NCI-H748 (cell line): ENCODE measurements at regions not wholly inside any gene's neighbourhood (a gene's known extent, or its start where the extent isn't known, plus 50 kb on each side); places are given as distances from the start of the nearest gene placed in this dataset.
"Not testable (repeated sequence)": the region's sequence is repeated elsewhere in the genome, so short reads cannot be mapped to it uniquely, and the experiment has no call there.

ENCODE experiments used
- DNase-seq: peaks from one replicate; lab custom pipeline; 2025; ENCODE audit not compliant: unreplicated experiment; lab: John Stamatoyannopoulos, UW

DNA sequence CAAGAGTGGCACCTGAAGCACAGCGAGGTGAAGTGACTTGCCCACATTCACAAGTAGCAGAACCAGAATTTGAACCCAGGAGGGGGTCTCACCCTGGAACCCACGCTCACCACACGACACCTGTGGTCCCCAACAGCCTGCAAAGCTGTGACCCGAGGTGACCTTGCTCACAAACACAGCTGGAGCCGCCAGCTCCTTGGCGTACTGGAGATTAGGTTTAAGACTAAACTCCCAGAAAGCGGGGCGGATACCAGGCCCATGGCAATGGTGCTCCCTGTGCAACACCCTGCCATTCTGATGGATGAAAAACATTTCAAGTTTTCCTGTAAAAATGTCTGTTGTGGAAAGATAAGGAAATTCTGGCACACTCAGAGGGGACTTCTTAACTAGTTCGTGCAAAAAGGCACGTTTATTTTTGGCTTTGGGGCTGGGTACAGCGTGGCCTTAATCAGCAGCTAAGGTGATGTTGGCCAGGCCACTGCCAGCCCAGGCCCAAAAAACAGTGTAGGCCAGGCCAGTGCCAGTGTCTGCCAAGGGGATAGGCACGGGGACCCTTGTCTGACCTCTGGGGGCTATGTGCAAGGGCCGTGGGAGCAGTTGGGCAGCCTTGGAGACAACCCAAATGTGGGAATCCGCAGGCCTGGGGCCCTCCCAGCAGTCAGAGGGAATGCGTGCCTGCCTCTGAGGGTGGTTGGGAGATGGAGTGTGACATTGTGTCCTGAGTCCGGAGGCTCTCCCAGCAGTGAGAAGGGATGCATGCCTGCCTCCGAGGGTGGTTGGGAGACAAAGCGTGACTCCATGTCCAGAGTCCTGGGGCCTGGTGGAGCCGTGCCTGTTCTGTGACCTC is 185.0 kb upstream of the HS6ST1 start:
- DNase-seq = no peak

GRCh38 chr2:128504246-128505149 is 185.8 kb upstream of the HS6ST1 start:
- DNase-seq = no peak

DNA sequence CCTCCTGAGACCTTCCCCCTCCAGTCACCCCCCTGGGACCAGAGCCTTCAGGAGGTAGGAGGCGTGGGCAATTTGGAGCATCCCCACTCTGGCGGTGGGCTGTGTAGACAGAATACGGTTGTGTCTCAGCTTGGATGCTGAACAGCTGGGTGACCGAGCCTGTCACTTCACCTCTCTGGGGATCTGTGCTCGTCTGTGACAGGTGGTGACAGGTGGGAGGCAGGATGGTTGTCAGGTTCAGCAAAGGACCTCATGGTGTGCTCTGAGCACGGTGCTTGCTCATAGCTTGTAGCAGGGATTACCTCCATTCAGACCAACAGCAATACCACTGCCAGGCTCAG is 186.5 kb upstream of the HS6ST1 start:
- DNase-seq = no peak

- DNase-seq = no peak
Observed at GRCh38 chr2:128505575-128506526, 187.2 kb upstream of the HS6ST1 start.

DNA sequence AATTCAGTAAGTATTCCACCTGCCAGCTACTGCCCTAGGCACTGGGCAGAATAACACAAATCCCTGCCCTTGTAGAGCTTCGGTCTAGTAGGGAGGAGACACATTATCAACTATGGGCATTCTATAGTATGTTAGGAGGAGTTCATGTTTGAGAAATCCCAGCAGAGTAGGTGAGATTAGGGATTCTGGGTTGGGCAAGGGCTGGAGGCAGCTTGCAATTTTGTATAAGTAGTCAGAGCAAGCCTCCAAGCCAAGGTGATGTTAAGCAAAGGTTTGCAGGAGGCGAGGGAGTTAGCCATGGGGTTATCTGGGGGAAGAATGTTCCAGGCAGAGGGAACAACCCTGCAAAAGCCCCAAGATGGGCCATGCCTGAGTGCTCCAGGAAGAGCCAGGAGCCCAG is 187.9 kb upstream of the HS6ST1 start:
- no peak for DNase-seq

DNA sequence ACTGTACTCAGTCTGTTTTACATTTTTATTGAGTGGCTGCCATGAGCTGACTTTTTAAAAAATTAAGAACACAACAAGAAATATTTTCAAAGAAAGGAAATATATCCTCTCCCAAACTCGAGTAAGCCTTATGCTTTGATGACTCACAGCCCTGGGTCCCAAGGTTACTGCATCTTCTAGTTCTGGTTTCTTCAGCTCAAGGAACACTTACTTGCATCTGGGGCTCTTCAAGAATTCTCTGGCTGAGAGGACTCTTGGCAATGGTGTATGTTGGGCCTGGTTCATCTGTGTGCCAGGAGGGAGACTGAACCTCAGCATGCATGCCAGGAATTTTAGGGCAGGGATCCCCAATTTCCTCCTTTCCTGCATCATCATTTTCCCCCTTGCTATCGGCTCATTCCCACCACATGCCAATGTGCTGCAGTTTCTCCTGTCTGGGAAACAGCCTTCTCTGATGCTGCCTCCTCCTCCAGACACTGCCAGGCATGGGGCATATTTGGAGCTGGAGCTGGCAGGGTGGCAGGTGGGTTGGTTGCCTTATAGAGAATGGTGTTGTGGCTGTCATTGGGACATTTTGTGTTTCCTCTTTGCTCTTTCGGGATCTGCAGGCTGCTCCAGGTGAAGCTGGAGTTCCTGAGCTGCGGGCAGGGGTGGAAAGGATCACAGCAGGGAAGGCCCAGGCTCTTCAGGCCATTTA is 192.2 kb upstream of the HS6ST1 start:
- DNase-seq = no peak

DNA sequence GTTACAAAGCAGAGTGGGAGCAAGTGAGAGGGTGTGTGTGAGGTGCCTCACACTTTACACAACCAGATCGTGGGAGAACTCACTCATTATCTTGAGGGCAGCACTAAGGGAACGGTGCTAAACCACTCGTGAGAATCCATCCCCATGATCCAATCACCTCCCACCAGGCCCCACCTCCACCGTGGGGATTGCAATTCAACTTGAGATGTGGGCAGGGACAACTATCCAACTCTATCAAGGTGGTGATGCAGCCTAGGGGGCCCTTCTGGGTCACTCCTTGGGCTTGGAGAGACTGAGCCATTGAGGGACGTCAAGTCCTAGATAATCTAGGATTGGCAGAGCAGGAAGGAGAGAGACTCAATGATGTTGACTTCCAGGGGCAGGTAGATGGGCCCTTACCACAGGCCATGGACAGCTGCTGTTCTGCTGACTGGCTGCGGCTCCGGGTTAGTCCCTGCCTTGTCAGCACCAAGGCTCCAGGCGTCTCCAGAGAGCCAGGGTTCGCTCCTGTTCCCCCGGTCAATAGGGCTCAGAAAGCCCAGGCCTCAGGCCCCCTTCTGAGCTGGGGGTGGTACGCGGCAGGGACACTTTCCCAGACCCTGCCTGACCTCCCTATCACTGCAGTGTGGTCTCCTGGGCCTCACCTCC is 193.2 kb upstream of the HS6ST1 start:
- DNase-seq = no peak

- DNase-seq = no peak
Observed at GRCh38 chr2:128512379-128513115, 193.9 kb upstream of the HS6ST1 start.

DNA sequence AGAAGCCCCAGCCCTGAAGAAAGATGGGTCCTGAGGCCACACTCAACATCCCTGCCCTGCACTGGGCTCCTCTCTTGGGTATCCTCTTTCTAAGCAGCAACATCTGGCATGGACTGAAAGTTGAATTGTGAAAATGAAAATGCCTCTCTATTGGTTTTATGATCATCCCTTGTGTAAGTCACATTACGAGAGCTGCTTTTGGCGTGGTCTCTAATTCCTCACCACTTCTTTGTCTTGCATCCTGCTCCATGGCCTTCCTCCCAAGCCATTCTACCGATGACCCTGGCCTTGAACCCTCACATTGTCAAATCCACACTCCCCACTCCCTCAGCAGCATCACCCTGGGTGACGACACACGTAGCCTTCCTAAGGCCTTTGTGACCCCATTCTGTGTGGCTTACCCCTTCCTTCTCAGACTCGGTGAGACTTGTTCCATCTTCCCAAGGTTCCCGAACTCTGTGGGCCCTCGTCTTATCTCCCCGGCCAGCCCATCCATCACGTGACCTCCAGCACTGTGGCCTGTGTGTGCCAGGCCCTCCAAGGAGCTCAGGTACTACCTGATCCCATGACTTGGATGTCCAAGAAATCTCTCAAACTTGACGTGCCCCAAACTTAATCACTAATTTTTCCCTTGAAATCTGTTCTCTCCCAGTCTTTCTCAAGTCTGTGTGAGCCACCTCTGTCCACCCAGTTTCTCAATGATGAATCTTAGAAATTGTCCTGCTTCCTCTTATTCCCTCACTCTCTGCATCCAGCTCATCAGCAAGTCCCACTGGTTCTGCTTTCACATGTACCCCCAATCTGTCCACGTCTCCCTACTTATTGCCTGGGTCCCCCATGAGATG is 194.7 kb upstream of the HS6ST1 start:
- DNase-seq = no peak

DNA sequence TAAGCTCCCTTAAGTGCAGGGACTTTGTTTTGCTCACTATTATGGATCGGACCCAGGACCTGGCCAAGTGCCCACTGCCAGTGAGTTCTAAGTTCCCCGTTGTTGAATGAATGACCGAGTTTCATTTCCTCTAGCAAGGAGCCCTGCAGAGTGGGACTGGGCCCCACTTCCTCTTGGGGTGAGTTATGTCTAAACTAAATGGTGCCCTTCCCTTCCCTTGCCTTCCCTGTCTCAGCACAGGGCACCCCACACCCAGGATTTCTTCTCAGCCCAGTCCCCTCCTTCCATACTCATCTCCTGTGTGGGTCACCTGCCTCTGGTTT is 195.3 kb upstream of the HS6ST1 start:
- DNase-seq = no peak

- no peak for DNase-seq
Observed at GRCh38 chr2:128514555-128514955, 195.9 kb upstream of the HS6ST1 start.

DNA sequence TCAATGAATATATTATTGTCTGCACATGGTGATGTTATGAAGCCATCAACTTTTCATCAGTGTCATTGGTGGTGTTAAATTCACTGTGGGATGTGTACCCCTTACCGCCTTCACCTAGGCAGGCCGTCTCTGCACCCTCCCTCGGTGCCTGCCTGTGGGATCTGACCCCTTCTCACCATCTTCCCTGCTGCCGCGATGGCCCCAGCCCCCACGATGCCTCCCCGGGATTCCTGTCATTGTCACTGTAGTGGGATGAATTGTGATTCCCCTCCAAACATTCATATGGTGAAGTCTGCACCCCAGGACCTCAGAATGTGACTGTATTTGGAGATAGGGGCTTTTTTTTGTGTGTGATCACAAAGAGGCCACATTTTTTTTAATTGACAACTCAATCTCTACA is 198.3 kb upstream of the HS6ST1 start:
- no peak for DNase-seq

GRCh38 chr2:128519028-128519427 is 200.4 kb upstream of the HS6ST1 start:
- DNase-seq = not testable (repeated sequence)

GRCh38 chr2:128519517-128520215 is 201.0 kb upstream of the HS6ST1 start:
- no peak for DNase-seq

DNA sequence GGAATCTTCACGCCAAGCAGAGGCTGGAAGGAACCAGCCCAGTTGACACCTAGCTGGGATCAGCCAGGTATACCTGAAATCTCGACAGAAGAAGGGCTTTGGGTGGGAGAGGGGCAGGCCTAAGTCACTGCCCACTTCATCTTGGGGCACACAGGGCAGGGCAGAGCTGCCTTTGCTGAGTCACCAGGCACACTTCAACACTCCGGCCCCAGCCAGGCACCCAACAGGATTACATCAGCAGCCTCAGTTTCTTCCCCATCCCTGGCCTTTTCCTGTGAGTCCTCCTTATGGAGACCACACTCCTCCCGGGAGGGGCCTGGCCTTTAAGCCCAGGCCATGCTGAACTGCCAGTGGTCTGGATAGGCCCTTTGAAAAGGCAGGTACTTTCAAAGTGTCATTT is 201.7 kb upstream of the HS6ST1 start:
- no peak for DNase-seq

GRCh38 chr2:128520791-128521190 is 202.1 kb upstream of the HS6ST1 start:
- no peak for DNase-seq

GRCh38 chr2:128521482-128521881 is 202.8 kb upstream of the HS6ST1 start:
- DNase-seq = no peak

DNA sequence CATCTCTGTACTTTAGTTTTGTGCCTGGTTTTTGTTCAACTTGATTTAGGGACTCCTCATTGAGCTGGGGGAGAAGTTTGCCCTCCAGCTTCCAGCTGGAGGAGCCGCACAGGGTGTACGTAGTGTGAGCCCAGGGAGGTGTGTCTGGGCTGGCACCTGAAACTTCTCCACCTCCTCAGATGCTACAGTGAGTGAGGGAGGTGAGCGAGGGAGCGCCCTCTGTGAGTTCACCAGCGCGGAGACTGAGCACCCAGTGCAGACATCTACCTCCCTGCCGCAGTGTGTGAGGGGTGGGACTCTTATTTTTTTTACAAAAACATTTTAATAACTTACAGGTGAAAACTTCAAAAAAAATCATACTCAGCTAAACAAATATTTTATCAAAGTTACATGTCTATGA is 204.2 kb upstream of the HS6ST1 start:
- DNase-seq = no peak
